MM.1S (cell line): ENCODE measurements at regions not wholly inside any gene's neighbourhood (a gene's known extent, or its start where the extent isn't known, plus 50 kb on each side); places are given as distances from the start of the nearest gene placed in this dataset.

ENCODE experiments used
- EZH2phosphoT487 ChIP-seq: fragments of 300-600 bp; sonication (generic); IDR thresholded peaks from 2 replicates; pipeline ENCODE4 v1.6.1; 2018; ENCODE audit warnings: antibody characterized with exemption, low read length
- TF ChIP-seq, protein P1 (sequence below): fragments of 300-600 bp; sonication (generic); IDR thresholded peaks from 2 replicates; pipeline ENCODE4 v1.5.1; 2016; ENCODE audit warnings: antibody characterized with exemption, low read length, mixed read lengths

DNA sequence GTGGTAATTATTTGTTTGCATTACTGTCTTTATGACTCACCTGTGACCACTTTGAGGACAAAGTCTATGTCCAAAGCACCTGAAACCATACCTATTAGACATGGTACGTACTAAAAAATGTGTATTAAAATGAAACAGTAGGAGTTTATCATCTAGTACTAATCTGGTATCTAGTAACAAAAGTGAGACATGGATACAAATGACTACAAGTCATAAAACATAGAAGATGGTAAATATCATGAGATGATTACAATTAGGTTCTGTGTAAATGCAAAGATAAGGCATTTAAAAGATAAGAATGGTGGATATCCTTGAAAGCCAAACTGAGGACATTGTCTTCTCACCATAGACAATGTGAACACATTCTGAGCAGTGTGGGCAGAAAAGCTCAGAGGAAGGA is 113.5 kb upstream of the GUCY1A2 start:
- TF ChIP-seq, protein P1, sequence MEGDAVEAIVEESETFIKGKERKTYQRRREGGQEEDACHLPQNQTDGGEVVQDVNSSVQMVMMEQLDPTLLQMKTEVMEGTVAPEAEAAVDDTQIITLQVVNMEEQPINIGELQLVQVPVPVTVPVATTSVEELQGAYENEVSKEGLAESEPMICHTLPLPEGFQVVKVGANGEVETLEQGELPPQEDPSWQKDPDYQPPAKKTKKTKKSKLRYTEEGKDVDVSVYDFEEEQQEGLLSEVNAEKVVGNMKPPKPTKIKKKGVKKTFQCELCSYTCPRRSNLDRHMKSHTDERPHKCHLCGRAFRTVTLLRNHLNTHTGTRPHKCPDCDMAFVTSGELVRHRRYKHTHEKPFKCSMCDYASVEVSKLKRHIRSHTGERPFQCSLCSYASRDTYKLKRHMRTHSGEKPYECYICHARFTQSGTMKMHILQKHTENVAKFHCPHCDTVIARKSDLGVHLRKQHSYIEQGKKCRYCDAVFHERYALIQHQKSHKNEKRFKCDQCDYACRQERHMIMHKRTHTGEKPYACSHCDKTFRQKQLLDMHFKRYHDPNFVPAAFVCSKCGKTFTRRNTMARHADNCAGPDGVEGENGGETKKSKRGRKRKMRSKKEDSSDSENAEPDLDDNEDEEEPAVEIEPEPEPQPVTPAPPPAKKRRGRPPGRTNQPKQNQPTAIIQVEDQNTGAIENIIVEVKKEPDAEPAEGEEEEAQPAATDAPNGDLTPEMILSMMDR, result no peak
- no peak for TF ChIP-seq EZH2phosphoT487
